HCT116 (cell line): ENCODE measurements at regions not wholly inside any gene's neighbourhood (a gene's known extent, or its start where the extent isn't known, plus 50 kb on each side); places are given as distances from the start of the nearest gene placed in this dataset.
"Not testable (repeated sequence)": the region's sequence is repeated elsewhere in the genome, so short reads cannot be mapped to it uniquely, and the experiment has no call there.

Experiments
- ATAC-seq: fragments of 200-7000 bp; cut with Tn5 transposase; 2 replicates; pipeline ENCODE4 v1.9.1; 2020; ENCODE audit warnings: mild to moderate bottlenecking, moderate library complexity
- BruUV-seq: library from RNA; stranded (reverse); fragments of 400-500 nt; replicated peaks from 2 replicates; lab custom pipeline; 2021; lab: Mats Ljungman, UMichigan
- CTCF ChIA-PET: fragments of 300-600 bp; sonication (Branson Sonifier 250); formaldehyde crosslinking; loops from one replicate; lab custom pipeline; 2021; ENCODE audit warnings: antibody characterized with exemption; lab: Charles Lee
- POLR2A ChIA-PET: fragments of 300-600, 350-600 bp; sonication (Branson Sonifier 250); formaldehyde crosslinking; loops from one replicate; lab custom pipeline; 2021; ENCODE audit warnings: antibody characterized with exemption; lab: Charles Lee
- RAD21 ChIA-PET, 2 experiments: fragments of 300-600 bp; sonication (Branson Sonifier 250); formaldehyde crosslinking; loops; one replicate each; lab custom pipeline; 2023; ENCODE audit warnings: low total read pairs in 2 of 2; ENCODE audit not compliant: uncharacterized antibody in 2 of 2, unreplicated experiment in 2 of 2, low non-redundant PET in 1 of 2; lab: Charles Lee
- DNase-seq: peaks from one replicate; pipeline ENCODE4 v3.0.0-alpha.2; 2010; ENCODE audit warnings: low read depth, low spot score
- H2AFZ ChIP-seq: fragments of 200-600 bp; shearing (Covaris generic), sonication (generic); 2 replicates; pipeline ENCODE4 v1.6.1; 2017; ENCODE audit warnings: low read depth, mixed run types, mixed read lengths, antibody characterized with exemption, low read length; ENCODE audit not compliant: poor library complexity, severe bottlenecking
- H3K27ac ChIP-seq: 2 replicates; pipeline ENCODE4 v1.5.1; 2012; ENCODE audit warnings: low read depth, low read length
- H3K27me3 ChIP-seq: fragments of 200-600 bp; sonication (generic); 2 replicates; pipeline ENCODE4 v1.6.1; 2016; ENCODE audit warnings: mixed run types, low read length, mixed read lengths; ENCODE audit not compliant: insufficient read depth
- H3K36me3 ChIP-seq, 2 experiments: fragments of 200-500 bp in 1 of 2; fragments of 200-600 bp in 1 of 2; sonication (Bioruptor generic) in 1 of 2; sonication (generic) in 1 of 2; 2 replicates each; pipeline versions ENCODE4 v1.5.1 to v1.6.1; 2014 to 2016; ENCODE audit warnings: low read length in 2 of 2, inconsistent platforms in 1 of 2, mixed read lengths in 1 of 2, mixed run types in 1 of 2; ENCODE audit not compliant: insufficient read depth in 2 of 2, control insufficient read depth in 1 of 2
- H3K4me1 ChIP-seq, 2 experiments: fragments of 200-600 bp in 1 of 2; sonication (generic) in 1 of 2; 2 replicates each; pipeline versions ENCODE4 v1.5.1 to v1.6.1; 2012 to 2017; ENCODE audit warnings: low read length in 2 of 2, inconsistent platforms in 1 of 2, mild to moderate bottlenecking in 1 of 2, mixed read lengths in 1 of 2, mixed run types in 1 of 2, moderate library complexity in 1 of 2; ENCODE audit not compliant: insufficient read depth in 2 of 2, control insufficient read depth in 1 of 2
- H3K4me2 ChIP-seq: fragments of 200-600 bp; sonication (generic); 2 replicates; pipeline ENCODE4 v1.6.1; 2017; ENCODE audit warnings: mixed run types, low read length, mixed read lengths
- H3K4me3 ChIP-seq, 2 experiments: fragments of 200-600 bp in 1 of 2; sonication (generic) in 1 of 2; replicated peaks in 1 of 2; 2 replicates each; pipeline ENCODE4 v1.5.1; 2011 to 2016; ENCODE audit warnings: low read length in 2 of 2, control low read depth in 1 of 2, low read depth in 1 of 2, mild to moderate bottlenecking in 1 of 2, mixed read lengths in 1 of 2, mixed run types in 1 of 2
- H3K79me2 ChIP-seq: fragments of 200-600 bp; sonication (generic); 2 replicates; pipeline ENCODE4 v1.6.1; 2017; ENCODE audit warnings: mild to moderate bottlenecking, mixed run types, low read length, moderate library complexity, mixed read lengths; ENCODE audit not compliant: insufficient read depth
- H3K9ac ChIP-seq: fragments of 200-600 bp; sonication (generic); 2 replicates; pipeline ENCODE4 v1.6.1; 2016; ENCODE audit warnings: low read length, mixed read lengths
- H3K9me2 ChIP-seq: fragments of 200-600 bp; sonication (generic), shearing (Covaris generic); 2 replicates; pipeline ENCODE4 v1.6.1; 2017; ENCODE audit warnings: mixed run types, mild to moderate bottlenecking, moderate library complexity; ENCODE audit not compliant: insufficient read depth
- H3K9me3 ChIP-seq, 2 experiments: fragments of 200-500 bp in 1 of 2; fragments of 200-600 bp in 1 of 2; sonication (Bioruptor generic) in 1 of 2; sonication (generic) in 1 of 2; 2 replicates each; pipeline ENCODE4 v1.6.1; 2014 to 2017; ENCODE audit warnings: low read length in 2 of 2, mixed read lengths in 2 of 2, inconsistent platforms in 1 of 2, low read depth in 1 of 2, mild to moderate bottlenecking in 1 of 2, mixed run types in 1 of 2, moderate library complexity in 1 of 2; ENCODE audit not compliant: control insufficient read depth in 1 of 2, insufficient read depth in 1 of 2
- H4K20me1 ChIP-seq: fragments of 200-600 bp; sonication (generic), shearing (Covaris generic); 2 replicates; pipeline ENCODE4 v1.6.1; 2017; ENCODE audit warnings: mixed run types, mild to moderate bottlenecking, moderate library complexity; ENCODE audit not compliant: insufficient read depth
- CTCF ChIP-seq, 3 experiments: fragments of 200-600 bp in 1 of 3; sonication (generic) in 1 of 3; IDR thresholded peaks in 2 of 3; conservative IDR thresholded peaks in 1 of 3; 2 replicates each; pipeline ENCODE4 v1.5.1; 2012 to 2017; ENCODE audit warnings: low read depth in 2 of 3, low read length in 2 of 3, antibody characterized with exemption in 1 of 3, borderline replicate concordance in 1 of 3, control low read depth in 1 of 3, mild to moderate bottlenecking in 1 of 3, mixed read lengths in 1 of 3, mixed run types in 1 of 3, moderate library complexity in 1 of 3; ENCODE audit not compliant: insufficient read depth in 1 of 3
- EZH2phosphoT487 ChIP-seq: fragments of 200-600 bp; IDR thresholded peaks from 2 replicates; pipeline ENCODE4 v1.6.1; 2018; ENCODE audit warnings: antibody characterized with exemption, borderline replicate concordance
- FOSL1 ChIP-seq: IDR thresholded peaks from 2 replicates; pipeline ENCODE4 v1.6.1; 2012; ENCODE audit warnings: low read depth
- POLR2A ChIP-seq: IDR thresholded peaks from 2 replicates; pipeline ENCODE4 v1.7.0; 2011; ENCODE audit warnings: borderline replicate concordance; ENCODE audit not compliant: insufficient read depth, insufficient read length; ENCODE audit errors: extremely low read depth
- SRF ChIP-seq: IDR thresholded peaks from 2 replicates; pipeline ENCODE4 v1.6.1; 2012; ENCODE audit warnings: low read depth
- intact Hi-C: fragments of 100-400 bp; cut with micrococcal nuclease; formaldehyde crosslinking; loops from 2 replicates; pipeline ENCODE4 v1.10.0; 2022

- H3K9me3 ChIP-seq, ATAC-seq, H3K9ac ChIP-seq, intact Hi-C loops, POLR2A ChIA-PET, H3K4me1 ChIP-seq, H3K4me3 ChIP-seq, H2AFZ ChIP-seq, H4K20me1 ChIP-seq, H3K4me2 ChIP-seq, H3K79me2 ChIP-seq, H3K36me3 ChIP-seq, H3K27me3 ChIP-seq, DNase-seq, RAD21 ChIA-PET, H3K9me2 ChIP-seq, H3K27ac ChIP-seq, BruUV-seq: not testable (repeated sequence)
- CTCF ChIA-PET, result interaction anchor here (0.6 kb wide), 1 partner anchor 14 kb away, joined by 3 read pairs; no protein-coding TSS in a partner anchor
Observed at GRCh38 chr9:115898478-115898877, 255.1 kb upstream of the PAPPA start.

- Histone ChIP-seq H4K20me1 (no peaks in the 10 kb centered on the region), H3K4me3 (no peak overlapping the region), H3K27ac (no peak overlapping the region), H3K79me2 (no peaks in the 10 kb centered on the region), H3K4me1 (no peaks in the 10 kb centered on the region), H3K36me3 (no peaks in the 10 kb centered on the region), H3K27me3 (peaks cover 7% of the 10 kb centered on the region; the same call in 1 of the 2 replicates), H2AFZ (no peak overlapping the region), H3K4me2 (no peak overlapping the region), H3K9ac (no peak overlapping the region), H3K9me2 (no peaks in the 10 kb centered on the region), H3K9me3 (no peaks in the 10 kb centered on the region)
- BruUV-seq, result no TSS peak
- intact Hi-C loops, result no loop called here
- ChIA-PET CTCF (no interaction called here), POLR2A (no interaction called here), RAD21 (interaction anchor here in 1 of 2 experiments (0.6 kb wide), 1 partner anchor 16 kb away, joined by 3 read pairs; no protein-coding TSS in a partner anchor)
- no peak for TF ChIP-seq SRF
- TF ChIP-seq POLR2A, result no peak
- no peak for TF ChIP-seq EZH2phosphoT487
- no peak for TF ChIP-seq CTCF (IDR thresholded peaks at IDR 0.05 in 2 of 3, conservative IDR thresholded peaks at IDR 0.05 in 1 of 3; ENCODE audit: borderline replicate concordance in 1 of 3, insufficient read depth in 1 of 3, low read depth in 2 of 3, low read length in 2 of 3)
- TF ChIP-seq FOSL1, result no peak
- no peak for ATAC-seq
- no peak for DNase-seq
Observed at GRCh38 chr9:115900698-115901097, 252.9 kb upstream of the PAPPA start.
